ENCODE measurements at regions not wholly inside any gene's neighbourhood (a gene's known extent, or its start where the extent isn't known, plus 50 kb on each side); places are given as distances from the start of the nearest gene placed in this dataset.
"Not testable (repeated sequence)": the region's sequence is repeated elsewhere in the genome, so short reads cannot be mapped to it uniquely, and the experiment has no call there.

- ChIA-PET CTCF (no interaction called here), POLR2A (no interaction called here)
- Mint-ChIP-seq H3K4me3 (no peak overlapping the region), H3K27ac (no peak overlapping the region), H3K27me3 (peaks cover 5 to 8% of the 10 kb centered on the region in 2 donors), H3K36me3 (peaks cover 0 to 3% (median 0%) of the 10 kb centered on the region in 3 donors), H3K4me1 (no peaks in the 10 kb centered on the region), H3K9me3 (peaks cover 0 to 3% (median 0%) of the 10 kb centered on the region in 5 donors)
- Histone ChIP-seq H3K9me3 (ENCODE audit: low read length) (no peaks in the 10 kb centered on the region), H3K4me3 (ENCODE audit: low read length) (no peak overlapping the region), H3K4me1 (ENCODE audit: insufficient read depth, low read length) (no peaks in the 10 kb centered on the region), H3K36me3 (ENCODE audit: insufficient read depth, low read length) (no peaks in the 10 kb centered on the region), H3K27me3 (ENCODE audit: insufficient read depth, low read length, poor library complexity, severe bottlenecking) (no peaks in the 10 kb centered on the region), H3K27ac (ENCODE audit: low read depth, low read length) (no peak overlapping the region)
- DNase-seq = no peak
These were observed 283.9 kb downstream of the UBE3D start for GRCh38 chr6:82781620-82782204.

GRCh38 chr6:82783587-82784236 is 281.9 kb downstream of the UBE3D start:
- peaks cover 13 to 20% of the 10 kb centered on the region in 2 donors for H3K27me3 Mint-ChIP-seq
- no peak overlapping the region for H3K4me3 Mint-ChIP-seq
- CTCF ChIA-PET = no interaction called here
- no peaks in the 10 kb centered on the region for H3K9me3 ChIP-seq (ENCODE audit: low read length)
- POLR2A ChIA-PET = no interaction called here
- no peaks in the 10 kb centered on the region for H3K4me1 ChIP-seq (ENCODE audit: insufficient read depth, low read length)
- H3K36me3 ChIP-seq (ENCODE audit: insufficient read depth, low read length) = no peaks in the 10 kb centered on the region
- no peak overlapping the region for H3K4me3 ChIP-seq (ENCODE audit: low read length)
- no peak overlapping the region for H3K27ac ChIP-seq (ENCODE audit: low read depth, low read length)
- H3K9me3 Mint-ChIP-seq = peaks cover 0 to 8% (median 0%) of the 10 kb centered on the region in 5 donors
- H3K27ac Mint-ChIP-seq = no peak overlapping the region
- DNase-seq = no peak
- peaks cover 0 to 3% (median 0%) of the 10 kb centered on the region in 3 donors for H3K36me3 Mint-ChIP-seq
- H3K4me1 Mint-ChIP-seq = no peaks in the 10 kb centered on the region
- no peaks in the 10 kb centered on the region for H3K27me3 ChIP-seq (ENCODE audit: insufficient read depth, low read length, poor library complexity, severe bottlenecking)

- no peak for DNase-seq
- CTCF ChIA-PET = no interaction called here
These were observed 280.4 kb downstream of the UBE3D start for GRCh38 chr6:82785206-82785605.

GRCh38 chr6:82786248-82786647 is 279.4 kb downstream of the UBE3D start:
- Mint-ChIP-seq H3K4me3 (no peak overlapping the region), H3K27ac (no peak overlapping the region), H3K27me3 (peaks cover 13 to 20% of the 10 kb centered on the region in 2 donors), H3K9me3 (peaks cover 2 to 13% (median 7%) of the 10 kb centered on the region in 5 donors), H3K36me3 (peaks cover 0 to 3% (median 0%) of the 10 kb centered on the region in 3 donors), H3K4me1 (no peaks in the 10 kb centered on the region)
- ChIA-PET POLR2A (no interaction called here), CTCF (no interaction called here)
- no peak for DNase-seq
- Histone ChIP-seq H3K36me3 (ENCODE audit: insufficient read depth, low read length) (no peaks in the 10 kb centered on the region), H3K9me3 (ENCODE audit: low read length) (no peaks in the 10 kb centered on the region), H3K27me3 (ENCODE audit: insufficient read depth, low read length, poor library complexity, severe bottlenecking) (no peaks in the 10 kb centered on the region), H3K4me3 (ENCODE audit: low read length) (no peak overlapping the region), H3K4me1 (ENCODE audit: insufficient read depth, low read length) (no peaks in the 10 kb centered on the region), H3K27ac (ENCODE audit: low read depth, low read length) (no peak overlapping the region)

More at GRCh38 chr6:82785206-82785605, 280.4 kb downstream of the UBE3D start:
- Histone ChIP-seq H3K27ac (ENCODE audit: low read depth, low read length) (no peak overlapping the region), H3K27me3 (ENCODE audit: insufficient read depth, low read length, poor library complexity, severe bottlenecking) (no peaks in the 10 kb centered on the region), H3K4me3 (ENCODE audit: low read length) (no peak overlapping the region), H3K4me1 (ENCODE audit: insufficient read depth, low read length) (no peaks in the 10 kb centered on the region), H3K36me3 (ENCODE audit: insufficient read depth, low read length) (no peaks in the 10 kb centered on the region), H3K9me3 (ENCODE audit: low read length) (no peaks in the 10 kb centered on the region)
- Mint-ChIP-seq H3K9me3 (peaks cover 0 to 9% (median 2%) of the 10 kb centered on the region in 5 donors), H3K27ac (no peak overlapping the region), H3K4me1 (no peaks in the 10 kb centered on the region), H3K27me3 (peaks cover 13 to 20% of the 10 kb centered on the region in 2 donors), H3K4me3 (no peak overlapping the region), H3K36me3 (peaks cover 0 to 3% (median 0%) of the 10 kb centered on the region in 3 donors)
- POLR2A ChIA-PET = no interaction called here

GRCh38 chr6:82795940-82796339 is 269.7 kb downstream of the UBE3D start:
- Mint-ChIP-seq H3K4me1 (no peaks in the 10 kb centered on the region), H3K4me3 (no peak overlapping the region), H3K27ac (no peak overlapping the region), H3K9me3 (peaks cover 0 to 9% (median 5%) of the 10 kb centered on the region in 5 donors), H3K36me3 (no peaks in the 10 kb centered on the region), H3K27me3 (peaks cover 0 to 5% of the 10 kb centered on the region in 2 donors)
- Histone ChIP-seq H3K4me3 (ENCODE audit: low read length) (no peak overlapping the region), H3K36me3 (ENCODE audit: insufficient read depth, low read length) (no peaks in the 10 kb centered on the region), H3K4me1 (ENCODE audit: insufficient read depth, low read length) (no peaks in the 10 kb centered on the region), H3K27ac (ENCODE audit: low read depth, low read length) (no peak overlapping the region), H3K27me3 (ENCODE audit: insufficient read depth, low read length, poor library complexity, severe bottlenecking) (no peaks in the 10 kb centered on the region), H3K9me3 (ENCODE audit: low read length) (no peaks in the 10 kb centered on the region)
- POLR2A ChIA-PET = no interaction called here
- DNase-seq = no peak
- CTCF ChIA-PET = no interaction called here

GRCh38 chr6:82801083-82801482 is 264.6 kb downstream of the UBE3D start:
- no peak overlapping the region for H3K27ac Mint-ChIP-seq

GRCh38 chr6:82816243-82816642 is 249.4 kb downstream of the UBE3D start:
- H3K27ac ChIP-seq (ENCODE audit: low read depth, low read length); H3K36me3 ChIP-seq (ENCODE audit: insufficient read depth, low read length); POLR2A ChIA-PET; H3K27me3 ChIP-seq (ENCODE audit: insufficient read depth, low read length, poor library complexity, severe bottlenecking); CTCF ChIA-PET; H3K4me3 ChIP-seq (ENCODE audit: low read length); H3K4me1 ChIP-seq (ENCODE audit: insufficient read depth, low read length); H3K9me3 ChIP-seq (ENCODE audit: low read length); H3K27ac Mint-ChIP-seq; H3K9me3 Mint-ChIP-seq; DNase-seq; H3K4me1 Mint-ChIP-seq; H3K36me3 Mint-ChIP-seq; H3K4me3 Mint-ChIP-seq: not testable (repeated sequence)
- H3K27me3 Mint-ChIP-seq = peaks cover 3 to 16% of the 10 kb centered on the region in 2 donors

More at GRCh38 chr6:82801083-82801482, 264.6 kb downstream of the UBE3D start:
- DNase-seq = no peak
- ChIA-PET CTCF (no interaction called here), POLR2A (no interaction called here)
- Histone ChIP-seq H3K9me3 (ENCODE audit: low read length) (no peaks in the 10 kb centered on the region), H3K27me3 (ENCODE audit: insufficient read depth, low read length, poor library complexity, severe bottlenecking) (no peaks in the 10 kb centered on the region), H3K4me3 (ENCODE audit: low read length) (no peak overlapping the region), H3K4me1 (ENCODE audit: insufficient read depth, low read length) (no peaks in the 10 kb centered on the region), H3K36me3 (ENCODE audit: insufficient read depth, low read length) (no peaks in the 10 kb centered on the region), H3K27ac (ENCODE audit: low read depth, low read length) (no peak overlapping the region)
- no peak overlapping the region for H3K4me3 Mint-ChIP-seq
- H3K36me3 Mint-ChIP-seq = no peaks in the 10 kb centered on the region
- H3K4me1 Mint-ChIP-seq = no peaks in the 10 kb centered on the region
- no peaks in the 10 kb centered on the region for H3K27me3 Mint-ChIP-seq
- H3K9me3 Mint-ChIP-seq = peaks cover 9 to 14% (median 13%) of the 10 kb centered on the region in 5 donors

- Mint-ChIP-seq H3K9me3 (peaks cover 0 to 4% (median 3%) of the 10 kb centered on the region in 5 donors), H3K4me1 (no peaks in the 10 kb centered on the region), H3K36me3 (no peaks in the 10 kb centered on the region), H3K27me3 (peaks cover 3 to 12% of the 10 kb centered on the region in 2 donors), H3K4me3 (no peak overlapping the region), H3K27ac (no peak overlapping the region)
- no peak overlapping the region for H3K27ac ChIP-seq (ENCODE audit: low read depth, low read length)
- ChIA-PET POLR2A (no interaction called here), CTCF (no interaction called here)
- no peaks in the 10 kb centered on the region for H3K9me3 ChIP-seq (ENCODE audit: low read length)
- H3K36me3 ChIP-seq (ENCODE audit: insufficient read depth, low read length) = no peaks in the 10 kb centered on the region
- no peaks in the 10 kb centered on the region for H3K27me3 ChIP-seq (ENCODE audit: insufficient read depth, low read length, poor library complexity, severe bottlenecking)
- H3K4me1 ChIP-seq (ENCODE audit: insufficient read depth, low read length) = no peaks in the 10 kb centered on the region
- no peak overlapping the region for H3K4me3 ChIP-seq (ENCODE audit: low read length)
- DNase-seq = no peak
These were observed 246.9 kb downstream of the UBE3D start for GRCh38 chr6:82818727-82819126.
